Frontal cortex (tissue), 3 donors: ENCODE measurements at regions not wholly inside any gene's neighbourhood (a gene's known extent, or its start where the extent isn't known, plus 50 kb on each side); places are given as distances from the start of the nearest gene placed in this dataset.
"Not testable (repeated sequence)": the region's sequence is repeated elsewhere in the genome, so short reads cannot be mapped to it uniquely, and the experiment has no call there.

Source experiments
- DNase-seq, 2 donors: peaks; one replicate each; pipeline ENCODE4 v3.0.0; 2012; ENCODE audit warnings: low spot score in 2 of 2
- FAIRE-seq: peaks from 2 replicates; lab custom pipeline; 2012; peaks lifted over from hg19 to GRCh38; lab: Jason Lieb, UNC
- donor health status: control.
- donor health status: control.
- donor health status: control.

- no peak for FAIRE-seq
These were observed 73.2 kb upstream of the RPL38 start for GRCh38 chr17:74130276-74130675.

GRCh38 chr17:74130841-74131240 is 72.6 kb upstream of the RPL38 start:
- FAIRE-seq (no peak), DNase-seq (no peak)

More at GRCh38 chr17:74130276-74130675, 73.2 kb upstream of the RPL38 start:
- DNase-seq, result no peak

GRCh38 chr17:74132354-74132753 is 71.1 kb upstream of the RPL38 start:
- DNase-seq (no peak), FAIRE-seq (no peak)

GRCh38 chr17:74133740-74134139 is 69.7 kb upstream of the RPL38 start:
- DNase-seq (no peak), FAIRE-seq (no peak)

GRCh38 chr17:74134234-74134633 is 69.2 kb upstream of the RPL38 start:
- not testable (repeated sequence) for FAIRE-seq, DNase-seq

- DNase-seq (no peak), FAIRE-seq (no peak)
These were observed 68.5 kb upstream of the RPL38 start for GRCh38 chr17:74134991-74135390.

- DNase-seq (no peak), FAIRE-seq (no peak)
These were observed 67.9 kb upstream of the RPL38 start for GRCh38 chr17:74135391-74136167.

- DNase-seq (no peak), FAIRE-seq (no peak)
These were observed 66.1 kb upstream of the RPL38 start for GRCh38 chr17:74137416-74137815.

- FAIRE-seq (no peak), DNase-seq (no peak)
These were observed 64.4 kb upstream of the RPL38 start for GRCh38 chr17:74139120-74139519.

- no peak for FAIRE-seq
- DNase-seq, result no peak
These were observed 63.2 kb upstream of the RPL38 start for GRCh38 chr17:74140282-74140681.

- no peak for FAIRE-seq
- no peak for DNase-seq
These were observed 61.9 kb upstream of the RPL38 start for GRCh38 chr17:74141612-74142011.

- DNase-seq, FAIRE-seq: not testable (repeated sequence)
These were observed 60.2 kb upstream of the RPL38 start for GRCh38 chr17:74143318-74143717.

GRCh38 chr17:74145756-74146155 is 57.7 kb upstream of the RPL38 start:
- DNase-seq, result no peak
- FAIRE-seq, result no peak

- DNase-seq (no peak), FAIRE-seq (no peak)
These were observed 57.3 kb upstream of the RPL38 start for GRCh38 chr17:74146196-74146595.

GRCh38 chr17:74147056-74147835 is 56.2 kb upstream of the RPL38 start:
- FAIRE-seq, result no peak

GRCh38 chr17:74147966-74148365 is 55.5 kb upstream of the RPL38 start:
- FAIRE-seq (no peak), DNase-seq (no peak)

More at GRCh38 chr17:74147056-74147835, 56.2 kb upstream of the RPL38 start:
- no peak for DNase-seq

GRCh38 chr17:74148446-74148845 is 55.0 kb upstream of the RPL38 start:
- DNase-seq, result no peak
- no peak for FAIRE-seq

- DNase-seq (no peak), FAIRE-seq (no peak)
These were observed 54.4 kb upstream of the RPL38 start for GRCh38 chr17:74148901-74149596.

- FAIRE-seq, result no peak
- DNase-seq, result no peak
These were observed 53.7 kb upstream of the RPL38 start for GRCh38 chr17:74149597-74150427.
